GM21515 (cell line): ENCODE measurements at regions not wholly inside any gene's neighbourhood (a gene's known extent, or its start where the extent isn't known, plus 50 kb on each side); places are given as distances from the start of the nearest gene placed in this dataset.
"Not testable (repeated sequence)": the region's sequence is repeated elsewhere in the genome, so short reads cannot be mapped to it uniquely, and the experiment has no call there.

Source experiments
- ATAC-seq: cut with Tn5 transposase; IDR thresholded peaks from one replicate; pipeline ENCODE4 v1.9.1; 2021; ENCODE audit not compliant: unreplicated experiment

DNA sequence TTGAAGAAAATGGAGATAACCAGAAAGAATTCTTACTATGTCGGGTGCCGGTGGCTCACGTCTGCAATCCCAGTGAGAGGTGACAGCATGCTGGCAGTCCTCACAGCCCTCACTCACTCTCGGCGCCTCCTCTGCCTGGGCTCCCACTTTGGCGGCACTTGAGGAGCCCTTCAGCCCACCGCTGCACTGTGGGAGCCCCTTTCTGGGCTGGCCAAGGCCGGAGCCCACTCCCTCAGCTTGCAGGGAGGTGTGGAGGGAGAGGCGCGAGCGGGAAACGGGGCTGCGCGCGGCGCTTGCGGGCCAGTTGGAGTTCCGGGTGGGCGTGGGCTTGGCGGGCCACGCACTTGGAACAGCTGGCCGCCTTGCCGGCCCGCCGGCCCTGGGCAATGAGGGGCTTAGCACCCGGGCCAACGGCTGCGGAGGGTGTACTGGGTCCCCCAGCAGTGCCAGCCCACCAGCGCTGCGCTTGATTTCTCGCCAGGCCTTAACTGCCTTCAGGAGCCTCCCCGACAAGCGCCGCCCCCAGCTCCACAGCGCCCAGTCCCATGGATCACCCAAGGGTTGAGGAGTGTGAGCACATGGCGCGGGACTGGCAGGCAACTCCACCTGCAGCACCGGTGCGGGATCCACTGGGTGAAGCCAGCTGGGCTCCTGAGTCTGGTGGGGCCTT is 1672.5 kb upstream of the B3GALT2 start:
- ATAC-seq: not testable (repeated sequence)

GRCh38 chr1:194857413-194857812 is 1671.0 kb upstream of the B3GALT2 start:
- ATAC-seq: no peak

- ATAC-seq: no peak
These were observed 1662.4 kb upstream of the B3GALT2 start for GRCh38 chr1:194848846-194849245.

DNA sequence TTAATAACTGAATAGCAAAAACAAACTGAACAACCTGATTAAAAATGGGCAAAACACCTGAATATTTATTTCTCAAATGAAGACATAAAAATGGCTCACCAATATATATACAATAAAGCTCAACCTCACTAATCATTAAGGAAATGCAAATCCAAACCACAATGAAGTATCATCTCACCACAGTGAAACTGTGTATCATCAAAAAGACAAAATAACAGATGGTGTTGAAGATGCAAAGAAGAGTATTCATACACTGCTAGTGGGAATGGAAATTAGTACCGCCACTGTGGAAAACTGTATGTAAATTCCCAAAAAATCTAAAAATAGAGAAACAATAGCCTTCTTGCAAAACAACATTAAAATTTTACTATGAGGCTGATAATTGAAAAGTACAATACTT is 1660.1 kb upstream of the B3GALT2 start:
- peak; percentile 75 for ATAC-seq

DNA sequence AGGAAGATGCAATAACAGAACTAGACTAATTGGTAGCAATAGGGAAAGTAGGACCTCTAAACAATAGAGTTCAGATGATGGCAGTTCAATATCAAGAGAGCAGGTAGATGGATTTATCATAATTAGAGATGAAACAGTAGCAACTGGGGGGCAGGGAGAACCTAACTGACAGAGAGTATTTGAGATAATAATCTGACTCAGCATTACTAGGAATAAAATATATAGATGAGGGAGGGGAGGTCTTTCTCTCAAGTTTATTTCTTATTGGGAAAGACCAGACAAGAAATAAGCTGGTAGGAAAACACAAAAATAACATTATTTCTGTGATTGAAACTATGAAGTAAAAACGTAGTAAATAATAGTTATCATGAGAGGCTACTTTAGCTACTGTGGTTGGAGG is 1656.7 kb upstream of the B3GALT2 start:
- no peak for ATAC-seq

DNA sequence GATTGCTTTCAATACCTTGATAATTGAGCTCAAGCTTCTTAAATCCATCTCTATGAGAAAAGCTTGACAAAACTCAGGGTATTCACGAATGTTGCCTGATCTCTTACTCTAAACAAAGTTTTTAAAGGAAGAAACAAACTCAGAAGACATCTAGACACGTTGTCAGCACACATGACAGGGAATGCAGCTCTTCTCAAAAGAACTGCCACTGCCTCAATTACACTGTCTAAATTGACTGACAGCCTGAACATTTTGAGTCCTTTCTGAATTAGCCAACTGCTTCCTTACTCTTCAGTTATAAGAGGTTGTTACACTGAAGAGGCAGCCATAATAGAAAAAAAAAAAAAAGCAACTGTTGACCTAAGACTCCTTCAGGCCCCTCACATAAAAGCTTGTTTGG is 1646.7 kb upstream of the B3GALT2 start:
- ATAC-seq: no peak

- not testable (repeated sequence) for ATAC-seq
These were observed 1645.2 kb upstream of the B3GALT2 start for GRCh38 chr1:194831595-194831994.

- ATAC-seq: peak; percentile 92
These were observed 1644.0 kb upstream of the B3GALT2 start for GRCh38 chr1:194830387-194830786.

GRCh38 chr1:194829492-194829891 is 1643.1 kb upstream of the B3GALT2 start:
- no peak for ATAC-seq

GRCh38 chr1:194825382-194825781 is 1639.0 kb upstream of the B3GALT2 start:
- ATAC-seq: no peak

DNA sequence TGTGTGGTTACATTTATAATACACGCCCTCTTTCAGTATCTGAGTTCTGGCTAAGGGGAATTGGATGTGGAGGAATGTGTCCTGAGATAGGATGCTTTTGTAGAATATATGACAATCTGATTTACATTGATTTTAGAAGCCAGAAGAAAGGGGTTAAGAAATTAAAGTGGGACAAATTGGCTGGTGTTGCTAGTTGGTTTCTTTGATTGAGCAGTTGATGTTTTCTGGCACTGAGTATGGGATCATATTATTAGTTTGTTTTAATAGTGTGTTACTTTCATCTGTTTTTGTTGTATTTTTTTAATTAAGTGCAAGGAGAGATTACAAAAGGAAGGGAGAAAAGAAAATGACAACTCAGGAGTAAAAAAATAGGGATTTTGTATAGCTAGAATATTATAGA is 1634.7 kb upstream of the B3GALT2 start:
- ATAC-seq: no peak

DNA sequence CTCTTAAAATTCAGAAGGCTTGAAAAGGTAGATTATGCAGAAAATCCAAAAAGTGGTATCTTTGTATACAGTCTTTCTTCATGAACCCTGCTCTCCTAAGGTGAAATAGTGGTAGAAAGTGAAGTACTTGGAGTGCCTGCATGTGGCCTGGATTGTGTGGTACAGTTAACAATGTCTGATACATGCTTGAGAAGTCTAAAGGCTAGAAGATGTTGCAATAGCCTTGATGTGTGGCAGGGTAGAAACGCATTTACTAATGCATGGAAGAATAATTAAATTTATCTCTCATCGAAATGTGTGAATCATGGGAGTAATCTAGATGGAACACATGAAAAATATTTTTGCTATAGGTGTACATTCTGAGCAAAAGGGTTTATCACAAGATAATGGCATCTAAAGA is 1632.3 kb upstream of the B3GALT2 start:
- ATAC-seq: no peak

DNA sequence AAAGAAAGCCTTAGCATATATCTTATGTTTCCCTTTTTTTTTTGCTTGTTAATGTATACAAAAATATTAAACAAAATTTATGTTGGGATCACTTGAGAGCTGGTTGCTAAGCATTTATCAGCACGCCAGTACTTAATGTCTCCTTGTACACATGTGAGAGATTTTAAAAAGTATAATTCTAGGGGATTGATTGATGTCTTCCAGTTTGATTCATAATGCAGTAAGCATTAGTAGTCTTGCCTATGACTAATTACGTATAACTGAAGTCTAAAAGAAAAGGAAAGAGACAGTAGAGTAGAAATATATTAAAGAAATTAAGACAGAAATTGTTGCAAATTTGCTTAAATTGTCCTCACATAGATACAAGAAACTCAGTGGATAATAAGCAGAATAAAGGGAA is 1630.4 kb upstream of the B3GALT2 start:
- no peak for ATAC-seq

GRCh38 chr1:194813096-194813495 is 1626.7 kb upstream of the B3GALT2 start:
- ATAC-seq: no peak

DNA sequence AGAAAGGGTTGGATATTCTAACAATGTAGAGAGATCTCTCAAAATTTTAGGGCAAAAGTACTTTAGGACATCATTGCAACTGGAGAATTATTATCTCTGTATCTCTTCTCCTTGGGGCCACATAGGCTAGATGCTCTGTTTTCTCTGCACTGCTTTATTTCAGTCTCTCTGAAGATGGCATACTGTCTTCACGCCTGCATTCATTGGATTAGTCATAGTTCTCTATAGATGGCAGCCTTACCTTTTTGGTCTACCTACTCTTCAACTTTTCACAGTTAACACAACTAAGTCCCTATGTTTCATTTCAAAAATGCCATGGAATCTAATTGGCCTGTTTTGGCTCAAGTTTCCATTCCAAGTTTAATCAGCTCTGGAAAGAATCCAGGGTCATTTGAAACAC is 1623.3 kb upstream of the B3GALT2 start:
- ATAC-seq: no peak

GRCh38 chr1:194809215-194809614 is 1622.8 kb upstream of the B3GALT2 start:
- ATAC-seq: no peak

- ATAC-seq: no peak
These were observed 1621.3 kb upstream of the B3GALT2 start for GRCh38 chr1:194807530-194808220.

- ATAC-seq: no peak
These were observed 1616.2 kb upstream of the B3GALT2 start for GRCh38 chr1:194802572-194802971.

GRCh38 chr1:194795917-194796593 is 1609.6 kb upstream of the B3GALT2 start:
- no peak for ATAC-seq

DNA sequence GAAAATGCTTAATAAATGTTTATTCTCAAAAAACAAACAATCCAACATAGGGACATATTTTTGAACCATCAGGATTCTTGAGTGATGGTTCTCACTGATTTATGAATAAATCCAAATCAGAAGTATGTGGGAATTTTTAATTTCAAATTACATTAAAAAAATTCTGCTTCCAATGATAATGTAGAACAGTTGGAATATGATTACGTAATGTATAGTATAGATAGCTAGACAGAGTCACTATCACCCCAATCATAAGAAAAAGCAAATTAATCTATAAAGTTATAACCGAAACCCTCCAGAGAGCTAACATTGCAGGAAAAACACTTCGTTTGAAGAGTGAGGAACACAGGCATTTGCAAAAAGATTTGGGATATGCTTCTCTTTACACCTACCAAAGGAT is 1600.6 kb upstream of the B3GALT2 start:
- ATAC-seq: no peak

GRCh38 chr1:194786027-194786426 is 1599.6 kb upstream of the B3GALT2 start:
- no peak for ATAC-seq

DNA sequence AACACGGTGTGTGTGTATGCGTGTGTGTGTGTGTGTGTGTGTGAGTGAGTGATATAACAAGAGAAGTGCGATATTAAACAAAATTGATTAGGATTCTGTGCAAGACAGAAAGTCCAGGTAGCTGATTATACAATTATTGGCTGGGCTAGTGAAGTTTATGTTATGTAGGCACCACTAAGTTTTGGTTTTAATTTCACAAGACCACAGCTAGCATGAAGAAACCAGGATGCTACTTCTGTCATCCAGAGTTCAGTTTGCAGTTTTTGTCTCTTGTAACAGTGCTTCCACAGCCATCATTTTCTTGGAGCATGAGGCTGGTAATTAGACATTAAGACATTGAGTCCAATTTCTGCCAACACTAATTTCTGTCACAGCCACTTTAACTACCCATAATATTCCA is 1590.2 kb upstream of the B3GALT2 start:
- ATAC-seq: no peak
